ENCODE measurements at regions not wholly inside any gene's neighbourhood (a gene's known extent, or its start where the extent isn't known, plus 50 kb on each side); places are given as distances from the start of the nearest gene placed in this dataset.

- no peak overlapping the region for H3K4me3 Mint-ChIP-seq (ENCODE audit: unreplicated experiment)
- H3K9me3 Mint-ChIP-seq (ENCODE audit: unreplicated experiment) = no peaks in the 10 kb centered on the region
- no peaks in the 10 kb centered on the region for H3K4me1 Mint-ChIP-seq (ENCODE audit: unreplicated experiment)
- H3K36me3 Mint-ChIP-seq (ENCODE audit: unreplicated experiment) = no peaks in the 10 kb centered on the region
- H3K27ac Mint-ChIP-seq (ENCODE audit: unreplicated experiment) = no peak overlapping the region
- DNase-seq (ENCODE audit: extremely low spot score, unreplicated experiment) = no peak
- peaks cover 7% of the 10 kb centered on the region for H3K27me3 Mint-ChIP-seq (ENCODE audit: unreplicated experiment)
- TF ChIP-seq CTCF (IDR thresholded peaks at IDR 0.05) = no peak
These were observed 264.5 kb upstream of the BMP2 start for GRCh38 chr20:6502999-6503398.

GRCh38 chr20:6502219-6502618, 265.3 kb upstream of the BMP2 start:
- TF ChIP-seq CTCF (IDR thresholded peaks at IDR 0.05) = no peak
- Mint-ChIP-seq H3K27ac (ENCODE audit: unreplicated experiment) (no peak overlapping the region), H3K4me1 (ENCODE audit: unreplicated experiment) (no peaks in the 10 kb centered on the region), H3K4me3 (ENCODE audit: unreplicated experiment) (no peak overlapping the region), H3K36me3 (ENCODE audit: unreplicated experiment) (no peaks in the 10 kb centered on the region), H3K27me3 (ENCODE audit: unreplicated experiment) (peaks cover 13% of the 10 kb centered on the region), H3K9me3 (ENCODE audit: unreplicated experiment) (no peaks in the 10 kb centered on the region)
- no peak for DNase-seq (ENCODE audit: extremely low spot score, unreplicated experiment)

- peaks cover 12% of the 10 kb centered on the region for H3K27me3 Mint-ChIP-seq (ENCODE audit: unreplicated experiment)
- no peaks in the 10 kb centered on the region for H3K4me1 Mint-ChIP-seq (ENCODE audit: unreplicated experiment)
- DNase-seq (ENCODE audit: extremely low spot score, unreplicated experiment) = no peak
- no peaks in the 10 kb centered on the region for H3K36me3 Mint-ChIP-seq (ENCODE audit: unreplicated experiment)
- H3K27ac Mint-ChIP-seq (ENCODE audit: unreplicated experiment) = no peak overlapping the region
- H3K9me3 Mint-ChIP-seq (ENCODE audit: unreplicated experiment) = no peaks in the 10 kb centered on the region
- H3K4me3 Mint-ChIP-seq (ENCODE audit: unreplicated experiment) = no peak overlapping the region
- TF ChIP-seq CTCF (IDR thresholded peaks at IDR 0.05) = no peak
These were observed 266.4 kb upstream of the BMP2 start for GRCh38 chr20:6501061-6501460.

GRCh38 chr20:6499566-6499965, 267.9 kb upstream of the BMP2 start:
- no peak for DNase-seq (ENCODE audit: extremely low spot score, unreplicated experiment)
- Mint-ChIP-seq H3K9me3 (ENCODE audit: unreplicated experiment) (no peaks in the 10 kb centered on the region), H3K4me1 (ENCODE audit: unreplicated experiment) (no peaks in the 10 kb centered on the region), H3K27ac (ENCODE audit: unreplicated experiment) (no peak overlapping the region), H3K36me3 (ENCODE audit: unreplicated experiment) (no peaks in the 10 kb centered on the region), H3K27me3 (ENCODE audit: unreplicated experiment) (peaks cover 10% of the 10 kb centered on the region), H3K4me3 (ENCODE audit: unreplicated experiment) (no peak overlapping the region)
- no peak for TF ChIP-seq CTCF (IDR thresholded peaks at IDR 0.05)

- no peak for DNase-seq (ENCODE audit: extremely low spot score, unreplicated experiment)
- Mint-ChIP-seq H3K4me3 (ENCODE audit: unreplicated experiment) (no peak overlapping the region), H3K9me3 (ENCODE audit: unreplicated experiment) (no peaks in the 10 kb centered on the region), H3K4me1 (ENCODE audit: unreplicated experiment) (peaks cover 4% of the 10 kb centered on the region), H3K27ac (ENCODE audit: unreplicated experiment) (no peak overlapping the region), H3K27me3 (ENCODE audit: unreplicated experiment) (peaks cover 13% of the 10 kb centered on the region), H3K36me3 (ENCODE audit: unreplicated experiment) (no peaks in the 10 kb centered on the region)
- TF ChIP-seq CTCF (IDR thresholded peaks at IDR 0.05) = no peak
These were observed 270.6 kb upstream of the BMP2 start for GRCh38 chr20:6496874-6497273.
